DMS 273 (cell line): ENCODE measurements at regions not wholly inside any gene's neighbourhood (a gene's known extent, or its start where the extent isn't known, plus 50 kb on each side); places are given as distances from the start of the nearest gene placed in this dataset.
"Not testable (repeated sequence)": the region's sequence is repeated elsewhere in the genome, so short reads cannot be mapped to it uniquely, and the experiment has no call there.

Source experiments
- DNase-seq: peaks from one replicate; lab custom pipeline; 2025; ENCODE audit not compliant: unreplicated experiment; lab: John Stamatoyannopoulos, UW

DNA sequence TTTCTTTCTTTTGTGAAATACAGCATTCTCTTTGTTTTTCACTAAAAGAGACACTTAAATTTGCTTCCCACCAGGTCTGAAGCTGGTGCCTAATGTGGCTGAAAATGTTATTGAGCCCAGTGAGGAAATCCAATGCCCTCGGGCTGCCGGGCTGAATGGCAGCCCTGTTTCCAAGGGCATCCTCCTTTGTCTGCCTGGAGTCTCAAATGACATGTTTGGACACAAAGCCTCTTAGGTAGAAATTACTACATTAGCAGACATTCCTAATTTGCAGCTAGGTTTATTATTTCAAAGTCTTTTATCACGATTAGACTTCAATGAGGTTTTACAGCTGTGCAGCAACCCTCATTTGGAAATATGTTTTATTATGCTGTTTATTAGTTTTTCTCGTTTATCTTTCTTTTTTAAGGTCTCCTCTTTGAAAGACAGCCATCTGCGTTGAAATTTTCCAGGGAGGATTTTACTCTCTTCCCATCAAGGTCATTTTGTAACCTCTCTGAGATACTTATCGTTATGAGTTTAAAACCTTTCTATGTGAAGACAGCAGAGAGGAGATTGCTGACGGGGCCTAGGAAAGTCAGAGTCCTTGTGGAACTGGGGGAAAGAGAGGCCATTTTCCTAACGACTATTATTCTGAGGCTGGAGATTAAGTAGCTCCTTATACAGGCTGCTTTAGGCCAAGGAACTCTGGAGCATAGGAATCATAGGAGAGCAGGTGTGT lies 59.0 kb upstream of the ZNF532 start:
- peak; percentile 36 for DNase-seq

GRCh38 chr18:58806826-58807714 lies 57.6 kb upstream of the ZNF532 start:
- no peak for DNase-seq

DNA sequence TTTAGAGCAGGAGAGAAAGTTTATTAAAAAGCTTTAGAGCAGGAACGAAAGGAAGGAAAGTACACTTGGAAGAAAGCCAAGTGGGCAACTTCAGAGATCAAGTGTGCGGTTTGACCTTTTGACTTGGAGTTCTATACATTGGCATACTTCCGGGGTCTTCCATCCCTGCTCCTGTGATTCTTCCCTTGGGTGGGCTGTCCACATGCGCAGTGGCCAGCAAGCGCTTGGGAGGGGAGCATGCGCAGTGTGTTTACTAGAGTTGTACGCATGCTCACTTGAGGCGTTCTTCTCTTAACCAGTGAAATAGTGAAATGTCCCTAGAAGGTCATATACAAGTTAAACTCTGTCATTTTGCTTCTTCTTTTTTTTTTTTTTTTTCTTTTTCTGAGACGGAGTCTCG lies 56.9 kb upstream of the ZNF532 start:
- DNase-seq, result no peak

DNA sequence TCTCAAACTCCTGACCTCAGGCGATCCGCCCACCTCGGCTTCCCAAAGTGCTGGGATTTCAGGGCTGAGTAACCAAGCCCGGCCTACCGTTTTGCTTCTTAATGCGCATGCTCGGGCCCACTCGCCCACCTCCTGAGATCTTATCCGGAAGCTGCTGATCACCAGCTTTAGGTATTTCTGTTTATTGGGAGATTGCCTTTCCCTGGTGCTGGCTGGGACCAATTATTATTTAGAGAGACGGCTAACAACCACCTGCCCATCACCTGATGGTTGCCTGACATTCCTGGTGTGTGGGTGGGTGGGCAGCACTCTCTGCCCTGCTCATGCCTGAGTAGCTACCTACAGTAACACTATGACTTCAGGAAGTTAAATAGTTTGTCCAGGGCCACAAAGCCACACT lies 56.3 kb upstream of the ZNF532 start:
- DNase-seq, result no peak

GRCh38 chr18:58811859-58812258 lies 52.8 kb upstream of the ZNF532 start:
- DNase-seq, result not testable (repeated sequence)

GRCh38 chr18:58813105-58813504 lies 51.6 kb upstream of the ZNF532 start:
- no peak for DNase-seq

DNA sequence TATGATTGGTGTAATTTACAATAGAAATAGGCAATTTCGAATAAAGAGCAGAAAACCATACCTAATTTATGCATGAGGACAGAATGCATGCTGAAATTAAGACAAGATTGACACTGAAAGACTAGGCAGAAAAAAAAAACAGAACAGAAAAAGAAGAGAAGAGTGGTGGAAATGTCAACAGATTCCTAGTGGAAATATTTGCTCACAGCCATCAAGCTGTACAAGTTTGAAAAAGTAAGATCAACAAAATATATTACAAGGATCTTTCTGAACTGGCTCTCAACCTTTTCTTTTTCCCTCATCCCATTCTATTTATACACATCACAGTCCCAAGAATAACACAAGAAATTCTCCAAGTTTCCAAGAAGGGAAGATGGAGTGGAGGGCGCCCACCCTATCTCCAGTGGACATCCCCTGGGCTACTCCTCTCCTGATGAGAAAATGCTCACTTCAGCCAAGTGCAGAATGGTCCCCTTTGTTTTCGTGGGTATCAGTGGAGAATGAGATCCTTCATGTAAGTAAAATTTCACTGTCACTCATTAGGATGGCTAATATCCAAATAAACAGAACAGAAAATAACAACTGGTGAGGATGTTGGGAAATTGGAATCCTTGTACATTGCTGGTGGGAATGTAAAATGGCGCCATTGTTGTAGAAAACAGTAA lies 51.0 kb upstream of the ZNF532 start:
- no peak for DNase-seq

DNA sequence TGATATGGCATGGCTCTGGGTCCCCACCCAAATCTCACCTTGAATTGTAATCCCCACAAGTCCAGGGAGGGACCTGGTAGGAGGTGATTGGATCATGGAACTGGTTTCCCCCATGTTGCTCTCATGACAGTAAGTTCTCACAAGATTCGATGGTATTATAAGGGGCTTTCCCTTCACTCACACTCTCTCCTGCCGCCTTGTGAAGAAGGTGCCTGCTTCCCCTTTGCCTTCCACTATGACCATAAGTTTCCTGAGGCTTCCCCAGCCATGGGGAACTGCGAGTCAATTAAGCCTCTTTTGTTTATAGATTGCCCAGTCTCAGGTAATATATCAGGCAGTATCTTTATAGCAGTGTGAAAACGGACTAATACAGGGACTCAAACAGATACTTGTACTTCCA lies 50.4 kb upstream of the ZNF532 start:
- DNase-seq, result no peak
